Breast epithelium (tissue), 3 donors: ENCODE measurements at regions not wholly inside any gene's neighbourhood (a gene's known extent, or its start where the extent isn't known, plus 50 kb on each side); places are given as distances from the start of the nearest gene placed in this dataset.

ENCODE experiments used
- POLR2A ChIP-seq: fragments of 450-650 bp; IDR thresholded peaks from one replicate; pipeline ENCODE4 v1.6.1; 2016; ENCODE audit warnings: antibody characterized with exemption, mild to moderate bottlenecking, moderate library complexity
- TF ChIP-seq, protein P1 (sequence below), 3 donors: fragments of 450-650 bp; IDR thresholded peaks; one replicate each; pipeline ENCODE4 v1.5.1; 2016 to 2017; ENCODE audit warnings: antibody characterized with exemption in 3 of 3, mild to moderate bottlenecking in 3 of 3, moderate library complexity in 3 of 3

DNA sequence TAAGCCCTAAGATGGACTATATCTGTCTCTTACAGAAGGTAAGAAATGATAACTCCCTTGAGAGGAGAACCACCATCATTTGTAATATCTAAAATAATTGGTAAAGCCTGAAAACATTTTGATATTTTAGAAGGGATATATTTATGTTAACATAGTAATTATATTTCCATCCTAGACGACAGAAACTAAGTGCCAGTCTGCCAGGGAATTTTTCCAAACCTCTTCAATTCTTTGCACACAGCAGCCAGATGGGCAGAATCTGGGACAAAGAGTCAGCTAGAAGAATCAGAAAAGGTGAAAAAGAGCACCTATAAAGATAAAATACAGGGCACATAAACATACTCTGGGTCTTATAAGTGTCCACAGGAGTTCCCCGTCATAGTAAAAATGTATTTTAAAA is 70.0 kb upstream of the CBLB start:
- TF ChIP-seq, protein P1, sequence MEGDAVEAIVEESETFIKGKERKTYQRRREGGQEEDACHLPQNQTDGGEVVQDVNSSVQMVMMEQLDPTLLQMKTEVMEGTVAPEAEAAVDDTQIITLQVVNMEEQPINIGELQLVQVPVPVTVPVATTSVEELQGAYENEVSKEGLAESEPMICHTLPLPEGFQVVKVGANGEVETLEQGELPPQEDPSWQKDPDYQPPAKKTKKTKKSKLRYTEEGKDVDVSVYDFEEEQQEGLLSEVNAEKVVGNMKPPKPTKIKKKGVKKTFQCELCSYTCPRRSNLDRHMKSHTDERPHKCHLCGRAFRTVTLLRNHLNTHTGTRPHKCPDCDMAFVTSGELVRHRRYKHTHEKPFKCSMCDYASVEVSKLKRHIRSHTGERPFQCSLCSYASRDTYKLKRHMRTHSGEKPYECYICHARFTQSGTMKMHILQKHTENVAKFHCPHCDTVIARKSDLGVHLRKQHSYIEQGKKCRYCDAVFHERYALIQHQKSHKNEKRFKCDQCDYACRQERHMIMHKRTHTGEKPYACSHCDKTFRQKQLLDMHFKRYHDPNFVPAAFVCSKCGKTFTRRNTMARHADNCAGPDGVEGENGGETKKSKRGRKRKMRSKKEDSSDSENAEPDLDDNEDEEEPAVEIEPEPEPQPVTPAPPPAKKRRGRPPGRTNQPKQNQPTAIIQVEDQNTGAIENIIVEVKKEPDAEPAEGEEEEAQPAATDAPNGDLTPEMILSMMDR (IDR thresholded peaks at IDR 0.05) = no peak
- no peak for TF ChIP-seq POLR2A
